ENCODE measurements at regions not wholly inside any gene's neighbourhood (a gene's known extent, or its start where the extent isn't known, plus 50 kb on each side); places are given as distances from the start of the nearest gene placed in this dataset.
A peak's percentile ranks its signal among the peaks of the same experiment; 100 is the strongest.

DNA sequence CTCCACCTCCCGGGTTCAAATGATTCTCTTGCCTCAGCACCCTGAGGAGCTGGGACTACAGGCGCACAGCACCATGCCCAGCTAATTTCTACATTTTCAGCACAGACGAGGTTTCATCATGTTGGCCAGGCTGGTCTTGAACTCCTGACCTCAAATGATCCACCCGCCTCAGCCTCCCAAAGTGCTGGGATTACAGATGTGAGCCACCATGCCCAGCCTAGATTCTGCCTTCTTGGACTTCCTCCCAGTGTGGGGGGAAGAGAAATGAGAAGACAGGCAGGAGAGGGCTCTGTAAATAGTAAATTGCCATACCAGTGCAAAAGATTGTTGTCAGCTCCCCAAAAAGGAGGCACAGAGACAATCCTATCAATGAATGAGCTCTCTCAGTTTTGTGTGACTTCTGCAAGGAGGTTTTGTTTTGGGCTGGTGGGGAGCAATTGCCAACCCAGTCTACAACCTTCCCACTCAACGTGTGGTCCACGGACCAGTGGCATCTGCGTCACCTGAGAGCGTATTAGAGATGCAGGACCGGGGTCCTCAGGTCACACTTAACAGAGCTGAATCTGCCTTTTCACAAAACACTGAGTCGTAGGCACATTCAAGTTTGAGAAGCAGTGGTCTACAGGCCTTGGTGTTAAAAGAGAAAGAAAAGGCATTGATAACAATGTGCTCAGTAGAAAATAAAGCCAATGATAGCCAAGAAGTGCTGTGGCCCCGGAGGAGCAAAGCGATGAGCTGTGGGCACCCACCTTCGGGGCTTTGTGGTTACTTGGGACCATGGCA lies 78.1 kb downstream of the MYCN start:
- no peak for DNase-seq (ENCODE audit: low spot score)

DNA sequence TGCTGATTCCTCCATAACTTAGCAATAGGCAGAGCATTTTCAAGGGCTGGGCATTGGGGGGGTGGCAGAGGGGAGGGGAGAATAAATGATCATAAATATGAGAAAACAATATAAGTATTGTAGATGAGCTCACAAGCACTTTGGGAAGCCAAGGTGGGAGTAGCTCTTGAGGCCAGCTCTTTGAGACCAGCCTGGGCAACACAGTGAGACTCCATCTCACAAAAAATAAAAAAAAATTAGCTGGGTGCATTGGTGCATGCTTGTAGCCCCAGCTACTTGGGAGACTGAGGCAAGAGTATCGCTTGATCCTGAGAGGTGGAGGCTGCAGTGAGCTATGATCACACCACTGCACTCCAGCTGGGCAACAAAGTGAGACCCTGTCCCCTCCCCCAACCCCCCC lies 75.9 kb downstream of the MYCN start:
- DNase-seq (ENCODE audit: low spot score): no peak

- DNase-seq (ENCODE audit: low spot score): no peak
Observed at GRCh38 chr2:16015903-16016265, 75.5 kb downstream of the MYCN start.

GRCh38 chr2:16015210-16015902 lies 75.0 kb downstream of the MYCN start:
- no peak for DNase-seq (ENCODE audit: low spot score)

DNA sequence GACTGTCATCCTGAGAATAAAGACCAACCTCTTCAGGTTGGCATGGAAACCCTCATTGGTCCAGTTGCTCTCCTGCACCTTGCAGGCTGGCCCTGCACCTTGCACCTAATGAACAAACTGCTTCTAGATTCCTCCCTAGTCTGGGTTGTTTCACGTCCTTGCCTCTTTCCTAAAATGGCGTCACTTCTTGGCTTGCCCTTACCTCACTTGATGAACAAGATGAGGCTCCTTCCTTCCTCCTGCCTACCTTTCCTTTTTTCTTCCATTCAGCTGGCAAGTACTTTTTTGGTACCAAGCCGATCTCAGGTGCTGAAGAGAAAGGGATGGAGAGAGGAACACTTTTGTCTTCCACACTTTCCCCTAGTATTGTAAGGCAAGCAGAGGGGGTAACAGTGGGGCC lies 74.5 kb downstream of the MYCN start:
- no peak for DNase-seq (ENCODE audit: low spot score)

- DNase-seq (ENCODE audit: low spot score): peak; percentile 73
Observed at GRCh38 chr2:16014041-16014787, 73.9 kb downstream of the MYCN start.

GRCh38 chr2:16013359-16013911 lies 73.1 kb downstream of the MYCN start:
- peak; percentile 59 for DNase-seq (ENCODE audit: low spot score)

- DNase-seq (ENCODE audit: low spot score): no peak
Observed at GRCh38 chr2:16012626-16013358, 72.4 kb downstream of the MYCN start.

- DNase-seq (ENCODE audit: low spot score): no peak
Observed at GRCh38 chr2:16012029-16012596, 71.8 kb downstream of the MYCN start.

GRCh38 chr2:16011621-16011960 lies 71.2 kb downstream of the MYCN start:
- no peak for DNase-seq (ENCODE audit: low spot score)

- DNase-seq (ENCODE audit: low spot score): no peak
Observed at GRCh38 chr2:16010951-16011620, 70.7 kb downstream of the MYCN start.

- DNase-seq (ENCODE audit: low spot score): no peak
Observed at GRCh38 chr2:16010011-16010410, 69.7 kb downstream of the MYCN start.

DNA sequence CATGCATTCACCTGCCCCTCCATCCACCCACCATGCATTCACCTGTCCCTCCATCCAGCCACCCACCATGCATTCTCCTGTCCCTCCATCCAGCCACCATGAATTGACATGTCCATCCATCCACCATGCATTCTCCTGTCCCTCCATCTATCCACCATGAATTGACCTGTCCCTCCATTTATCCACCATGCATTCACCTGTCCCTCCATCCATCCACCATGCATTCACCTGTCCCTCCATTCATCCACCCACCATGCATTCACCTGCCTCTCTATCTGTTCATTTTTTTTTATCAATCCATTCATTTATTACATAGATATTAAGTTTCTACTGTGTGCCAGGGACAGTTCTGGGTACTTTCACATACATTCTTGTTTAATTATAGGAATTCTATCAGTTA lies 69.2 kb downstream of the MYCN start:
- no peak for DNase-seq (ENCODE audit: low spot score)

DNA sequence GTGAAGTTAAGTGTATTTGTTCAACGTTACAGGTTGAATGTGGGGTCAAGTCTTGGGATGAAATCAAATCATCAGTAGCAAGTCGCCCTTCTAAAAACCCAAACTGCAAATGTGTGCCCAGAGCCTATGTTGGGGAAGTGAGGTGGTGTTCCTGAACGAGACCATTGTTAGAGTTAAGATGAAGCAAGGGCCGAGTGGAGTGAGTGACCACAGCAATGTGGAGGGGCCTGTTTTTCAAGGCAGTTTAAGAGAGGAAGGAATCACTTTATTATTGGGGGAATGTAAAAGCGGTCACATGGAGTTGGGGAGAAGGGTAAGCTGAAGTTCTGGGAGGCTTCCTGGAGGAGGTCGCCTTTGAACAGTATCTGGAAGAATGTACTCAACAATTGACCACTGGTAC lies 68.5 kb downstream of the MYCN start:
- no peak for DNase-seq (ENCODE audit: low spot score)

DNA sequence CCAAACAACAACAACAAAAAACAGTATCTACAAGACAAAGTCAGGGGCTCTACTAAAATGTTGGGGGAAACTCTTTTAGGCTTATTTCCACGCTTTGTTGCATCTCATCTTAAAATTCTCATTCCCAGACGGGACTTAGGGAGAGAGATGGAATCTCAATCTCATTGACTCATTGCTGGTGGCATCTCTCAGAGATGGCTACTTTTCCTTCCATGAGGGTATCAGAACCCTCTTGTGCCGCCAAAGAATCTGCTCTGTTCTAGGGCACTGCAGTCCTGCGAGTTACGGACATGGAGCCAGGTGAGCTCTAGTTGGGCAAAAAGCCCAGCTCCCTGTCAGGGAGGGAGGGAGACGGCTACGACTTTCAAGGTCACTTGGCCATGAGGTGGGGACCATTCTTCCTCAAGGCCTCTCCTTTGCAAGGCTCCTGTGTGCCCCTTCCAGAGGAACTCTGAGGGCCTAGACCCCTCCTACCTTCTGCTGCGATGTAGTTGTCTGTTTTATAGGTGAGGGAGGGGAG lies 68.0 kb downstream of the MYCN start:
- DNase-seq (ENCODE audit: low spot score): no peak

- DNase-seq (ENCODE audit: low spot score): no peak
Observed at GRCh38 chr2:16007167-16007934, 67.0 kb downstream of the MYCN start.

GRCh38 chr2:16006537-16007166 lies 66.3 kb downstream of the MYCN start:
- DNase-seq (ENCODE audit: low spot score): no peak

GRCh38 chr2:16005816-16006536 lies 65.6 kb downstream of the MYCN start:
- no peak for DNase-seq (ENCODE audit: low spot score)

DNA sequence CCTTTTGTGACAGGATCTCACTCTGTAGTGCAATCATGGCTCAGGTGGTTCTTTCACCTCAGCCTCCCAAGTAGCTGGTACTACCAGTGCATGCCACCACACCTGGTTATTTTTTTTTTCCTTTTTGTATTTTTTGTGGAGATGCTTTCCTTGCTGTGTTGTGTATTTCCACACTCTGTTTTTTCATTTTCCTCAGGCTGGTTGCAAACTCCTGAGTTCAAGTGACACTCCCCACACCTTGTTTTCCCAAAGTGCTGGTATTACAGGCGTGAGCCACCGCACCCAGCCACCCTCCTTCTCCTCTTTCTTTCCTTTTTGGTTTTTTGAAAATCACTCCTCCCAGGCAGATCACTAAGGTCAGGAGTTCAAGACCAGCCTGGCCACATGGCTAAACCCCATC lies 65.0 kb downstream of the MYCN start:
- no peak for DNase-seq (ENCODE audit: low spot score)
